ENCODE measurements at regions not wholly inside any gene's neighbourhood (a gene's known extent, or its start where the extent isn't known, plus 50 kb on each side); places are given as distances from the start of the nearest gene placed in this dataset.

DNA sequence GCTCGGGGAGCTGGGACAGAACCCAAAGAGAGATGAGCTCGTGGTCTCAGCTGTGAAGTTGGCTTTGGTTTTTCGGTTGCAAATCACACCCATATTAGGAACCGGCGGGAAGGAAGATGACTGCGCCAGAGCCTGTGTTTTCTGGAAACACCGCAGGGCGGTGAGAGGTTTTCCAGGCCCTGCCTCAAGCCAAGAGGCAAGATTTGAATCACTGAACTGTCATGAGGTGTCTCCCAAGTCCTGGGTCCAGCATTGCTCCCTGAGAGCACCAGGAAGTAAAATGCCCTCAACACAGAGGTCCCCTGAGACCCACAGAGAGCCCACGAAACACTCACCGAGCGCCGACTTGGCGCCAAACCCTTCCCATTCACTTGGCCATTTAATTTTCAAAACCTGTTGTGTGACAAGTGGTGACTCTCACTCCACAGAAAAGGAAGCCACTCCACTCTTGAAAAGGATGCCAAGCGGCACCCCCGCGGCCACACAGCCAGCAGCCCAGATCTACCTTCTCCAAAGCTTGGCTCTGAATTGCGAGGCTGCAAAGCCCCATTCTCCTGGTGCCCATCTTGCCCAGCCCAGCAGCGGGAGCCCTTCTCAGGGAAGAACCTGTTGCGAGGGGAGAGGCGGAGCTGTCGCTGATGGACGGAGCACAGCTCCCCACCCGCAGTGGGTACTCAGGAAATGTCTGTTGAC, 99.0 kb upstream of the RUNX3 start:
- TF ChIP-seq CTCF (conservative IDR thresholded peaks at IDR 0.05 in 1 of 2, IDR thresholded peaks at IDR 0.05 in 1 of 2; ENCODE audit: low read depth in 1 of 2, low read length in 2 of 2): no peak
- no peak for TF ChIP-seq EZH2 (IDR thresholded peaks at IDR 0.05; ENCODE audit: low read length, missing control alignments)
